PFSK-1 (cell line): ENCODE measurements at regions not wholly inside any gene's neighbourhood (a gene's known extent, or its start where the extent isn't known, plus 50 kb on each side); places are given as distances from the start of the nearest gene placed in this dataset.

ENCODE experiments used
- REST ChIP-seq, 2 experiments: IDR thresholded peaks; 2 replicates each; pipeline versions ENCODE4 v1.6.1 to v1.8.0; 2011 to 2012; ENCODE audit warnings: low read depth in 2 of 2, low read length in 2 of 2, control low read depth in 1 of 2, inconsistent platforms in 1 of 2, mild to moderate bottlenecking in 1 of 2, moderate library complexity in 1 of 2; ENCODE audit not compliant: insufficient read depth in 1 of 2
- SIN3A ChIP-seq: IDR thresholded peaks from 2 replicates; pipeline ENCODE4 v1.6.1; 2012; ENCODE audit warnings: mild to moderate bottlenecking, low read length, moderate library complexity, borderline replicate concordance; ENCODE audit not compliant: insufficient read depth

GRCh38 chr2:138333121-138333520 is 168.4 kb upstream of the SPOPL start:
- no peak for TF ChIP-seq REST (IDR thresholded peaks at IDR 0.05; ENCODE audit: insufficient read depth in 1 of 2, low read depth in 2 of 2, low read length in 2 of 2)
- no peak for TF ChIP-seq SIN3A
